Omental fat pad (tissue), 3 donors: ENCODE measurements at regions not wholly inside any gene's neighbourhood (a gene's known extent, or its start where the extent isn't known, plus 50 kb on each side); places are given as distances from the start of the nearest gene placed in this dataset.

Experiments used
- ATAC-seq: fragments of 150-250 bp; one replicate; pipeline ENCODE4 v1.9.1; 2016; ENCODE audit warnings: mild to moderate bottlenecking, moderate library complexity; ENCODE audit not compliant: low FRiP score
- DNase-seq: peaks from one replicate; pipeline ENCODE4 v3.0.0-alpha.2; 2019; ENCODE audit warnings: low spot score
- CTCF ChIP-seq, 3 donors: fragments of 450-650 bp; IDR thresholded peaks; one replicate each; pipeline ENCODE4 v1.5.1; 2016 to 2017; ENCODE audit warnings: antibody characterized with exemption in 3 of 3, mild to moderate bottlenecking in 3 of 3, moderate library complexity in 2 of 3

- DNase-seq: no peak
- no peak for TF ChIP-seq CTCF (IDR thresholded peaks at IDR 0.05)
- ATAC-seq: no peak
Measured at GRCh38 chr18:1805521-1805920, 765.8 kb downstream of the METTL4 start.

GRCh38 chr18:1806884-1807615 is 764.3 kb downstream of the METTL4 start:
- no peak for DNase-seq

GRCh38 chr18:1811282-1811681 is 760.0 kb downstream of the METTL4 start:
- no peak for TF ChIP-seq CTCF (IDR thresholded peaks at IDR 0.05)
- ATAC-seq (no peak), DNase-seq (no peak)

More at GRCh38 chr18:1806884-1807615, 764.3 kb downstream of the METTL4 start:
- no peak for ATAC-seq
- no peak for TF ChIP-seq CTCF (IDR thresholded peaks at IDR 0.05)

GRCh38 chr18:1825296-1825695 is 746.0 kb downstream of the METTL4 start:
- DNase-seq: no peak
- no peak for ATAC-seq
- TF ChIP-seq CTCF (IDR thresholded peaks at IDR 0.05): no peak

- DNase-seq (no peak), ATAC-seq (no peak)
- TF ChIP-seq CTCF (IDR thresholded peaks at IDR 0.05): no peak
Measured at GRCh38 chr18:1840878-1841277, 730.4 kb downstream of the METTL4 start.

- DNase-seq (no peak), ATAC-seq (no peak)
- TF ChIP-seq CTCF (IDR thresholded peaks at IDR 0.05): no peak
Measured at GRCh38 chr18:1846640-1847039, 724.7 kb downstream of the METTL4 start.

GRCh38 chr18:1848716-1849115 is 722.6 kb downstream of the METTL4 start:
- ATAC-seq (no peak), DNase-seq (no peak)
- TF ChIP-seq CTCF (IDR thresholded peaks at IDR 0.05): no peak
